GM21515 (cell line): ENCODE measurements at regions not wholly inside any gene's neighbourhood (a gene's known extent, or its start where the extent isn't known, plus 50 kb on each side); places are given as distances from the start of the nearest gene placed in this dataset.

ENCODE experiments used
- ATAC-seq: cut with Tn5 transposase; IDR thresholded peaks from one replicate; pipeline ENCODE4 v1.9.1; 2021; ENCODE audit not compliant: unreplicated experiment

GRCh38 chr22:48249713-48250268 lies 1487.3 kb downstream of the TBC1D22A start:
- no peak for ATAC-seq

DNA sequence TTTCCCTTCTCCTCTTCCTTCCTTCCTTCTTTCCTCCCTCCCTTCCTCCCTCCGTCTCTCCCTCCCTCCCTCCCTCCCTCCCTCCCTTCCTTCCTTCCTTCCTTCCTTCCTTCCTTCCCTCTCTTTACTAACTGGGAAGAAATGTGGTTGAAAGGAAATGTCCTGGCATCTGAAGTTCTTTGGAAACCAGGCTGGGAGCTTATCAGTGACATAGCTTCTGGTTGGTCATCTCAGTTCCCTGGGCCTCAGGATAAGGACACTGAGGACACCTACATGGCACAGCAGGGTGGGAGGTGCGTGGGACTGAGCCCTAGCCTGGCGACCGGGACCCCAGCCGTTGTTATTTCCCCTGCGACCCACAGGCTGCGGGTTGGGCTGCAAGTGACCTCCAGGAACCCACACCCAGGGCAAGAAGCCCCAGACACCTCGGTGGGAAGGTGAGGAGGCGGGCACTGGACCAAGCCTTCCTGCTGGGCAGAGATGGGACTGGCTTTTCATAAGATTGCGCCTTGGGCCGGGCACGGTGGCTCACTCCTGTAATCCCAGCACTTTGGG lies 1486.5 kb downstream of the TBC1D22A start:
- no peak for ATAC-seq

DNA sequence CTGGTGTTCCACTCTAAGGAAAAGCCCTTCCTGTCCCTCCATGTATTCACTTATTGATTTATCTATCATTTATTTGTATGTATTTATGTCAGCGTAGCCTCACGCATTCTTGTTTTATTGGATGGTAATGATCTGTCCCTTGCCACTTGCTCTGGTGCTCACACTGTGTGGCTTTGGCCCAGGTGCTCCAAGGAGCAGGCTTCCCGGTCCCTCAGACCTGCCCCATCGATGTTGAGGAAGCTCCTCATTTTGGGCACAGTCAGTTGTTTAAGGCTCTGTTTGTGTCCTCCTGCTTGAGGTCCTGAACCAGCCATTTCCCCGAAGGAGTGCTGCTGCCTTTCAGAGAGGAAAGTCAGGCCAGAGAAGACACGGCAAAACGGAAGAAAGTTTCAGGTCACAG lies 1485.4 kb downstream of the TBC1D22A start:
- ATAC-seq = no peak

DNA sequence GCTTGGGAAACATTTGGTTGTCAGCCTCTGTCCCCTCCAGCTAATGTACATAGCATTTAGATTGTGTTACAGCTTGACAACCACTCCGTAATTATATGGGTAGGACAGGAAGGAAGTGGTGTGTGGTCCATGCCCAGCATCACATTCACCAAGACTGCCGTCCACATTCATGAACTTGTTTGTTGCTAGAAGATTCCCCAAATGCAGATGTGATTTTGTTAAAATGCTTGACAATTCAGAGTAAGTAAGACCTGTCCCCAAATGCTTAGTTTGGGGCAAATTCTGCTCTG lies 1482.7 kb downstream of the TBC1D22A start:
- ATAC-seq = no peak

GRCh38 chr22:48244388-48245195 lies 1482.1 kb downstream of the TBC1D22A start:
- ATAC-seq = no peak

- ATAC-seq = no peak
Observed at GRCh38 chr22:48242461-48242864, 1480.0 kb downstream of the TBC1D22A start.

- no peak for ATAC-seq
Observed at GRCh38 chr22:48241658-48242057, 1479.2 kb downstream of the TBC1D22A start.

- ATAC-seq = no peak
Observed at GRCh38 chr22:48240935-48241230, 1478.4 kb downstream of the TBC1D22A start.

GRCh38 chr22:48240148-48240934 lies 1477.9 kb downstream of the TBC1D22A start:
- no peak for ATAC-seq

DNA sequence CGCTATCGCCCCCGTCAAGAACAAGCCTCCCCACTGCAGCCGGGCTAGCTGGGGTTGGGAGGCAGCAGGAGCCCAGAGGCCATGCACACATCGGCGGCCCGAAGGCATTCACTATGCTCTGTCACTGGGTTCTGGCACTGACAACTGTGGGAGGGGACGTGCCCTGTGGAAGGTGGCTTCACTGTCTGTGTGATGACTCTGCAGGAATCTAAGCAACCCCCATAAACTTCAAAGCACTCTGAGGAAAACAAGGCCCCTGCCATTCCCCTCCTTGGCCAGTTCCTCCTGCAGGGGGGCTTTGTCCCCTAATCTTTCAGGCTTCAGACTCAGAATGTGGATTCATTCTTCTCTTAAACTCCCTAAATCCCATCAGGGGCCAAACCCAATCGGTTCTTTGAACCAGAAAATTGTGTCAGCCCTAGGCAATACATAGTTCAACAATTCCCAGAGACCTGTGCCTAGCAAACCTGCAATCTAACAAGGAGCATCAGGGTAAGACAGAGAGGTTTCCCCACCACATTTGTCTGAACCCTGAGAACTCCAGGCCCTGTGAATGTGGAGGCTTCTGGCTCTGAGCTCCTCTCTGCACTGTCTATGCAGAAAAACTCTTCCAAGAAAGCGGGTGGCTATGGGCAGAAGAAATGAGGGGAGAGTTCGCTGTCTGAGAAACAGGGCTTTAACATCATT lies 1477.2 kb downstream of the TBC1D22A start:
- no peak for ATAC-seq

- no peak for ATAC-seq
Observed at GRCh38 chr22:48238966-48239365, 1476.5 kb downstream of the TBC1D22A start.

- ATAC-seq = no peak
Observed at GRCh38 chr22:48238284-48238915, 1476.0 kb downstream of the TBC1D22A start.

GRCh38 chr22:48237466-48238283 lies 1475.2 kb downstream of the TBC1D22A start:
- no peak for ATAC-seq

DNA sequence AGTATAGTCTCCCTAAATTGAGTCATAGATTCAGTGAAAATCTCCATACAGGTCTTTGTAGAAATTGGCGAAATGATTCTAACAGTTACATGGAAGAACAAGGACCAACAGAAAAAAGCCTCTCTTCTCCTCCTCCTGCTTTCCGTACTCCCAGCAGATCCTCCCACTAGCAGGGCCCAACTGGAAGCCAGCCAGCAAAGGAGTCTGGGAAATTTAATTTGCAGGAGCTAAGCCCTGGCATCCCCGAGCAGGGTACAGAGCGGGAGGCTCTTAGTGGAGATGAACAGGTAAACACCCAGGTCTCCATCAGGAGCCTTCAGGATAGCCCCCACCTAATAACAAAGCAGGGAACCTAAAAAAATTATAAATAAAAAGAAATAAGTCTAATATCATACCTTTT lies 1473.8 kb downstream of the TBC1D22A start:
- no peak for ATAC-seq

GRCh38 chr22:48235744-48236143 lies 1473.3 kb downstream of the TBC1D22A start:
- ATAC-seq = no peak

DNA sequence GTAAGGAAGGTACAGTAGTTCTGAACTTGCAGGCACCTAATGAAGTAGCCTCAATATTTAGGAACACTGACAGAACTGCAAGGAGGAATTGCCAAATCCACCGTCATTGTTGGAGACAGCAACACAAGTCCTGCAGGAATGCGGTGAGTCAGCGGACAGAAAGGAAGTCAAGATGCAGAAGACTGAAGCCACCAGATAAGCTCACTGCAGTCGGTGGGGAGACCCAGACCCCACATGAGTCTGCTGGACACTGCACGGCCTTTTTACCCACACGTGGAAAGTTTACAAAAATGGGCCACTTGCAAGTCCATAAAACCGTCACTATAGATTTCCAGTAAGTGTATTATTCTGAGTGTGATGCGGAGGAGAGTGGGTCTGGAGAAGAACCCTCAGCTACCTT lies 1471.6 kb downstream of the TBC1D22A start:
- ATAC-seq = no peak

DNA sequence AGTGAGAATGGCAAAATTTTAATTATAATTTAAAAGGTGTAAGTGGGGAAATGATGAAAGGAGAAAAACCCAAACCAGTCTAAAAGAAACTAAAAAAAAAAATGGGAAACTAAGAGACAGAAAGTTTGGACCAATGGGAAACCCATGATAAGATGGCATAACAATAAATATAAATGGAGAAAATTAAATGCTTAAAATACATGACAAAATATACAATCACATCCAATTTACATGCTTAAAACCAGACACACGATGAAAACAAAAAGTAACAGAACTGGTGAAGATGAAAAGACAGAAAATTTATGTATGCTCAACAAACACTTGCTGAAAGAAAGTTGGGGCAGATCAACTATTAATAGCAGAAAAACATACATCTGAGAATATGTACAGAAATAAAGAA lies 1471.1 kb downstream of the TBC1D22A start:
- no peak for ATAC-seq

- ATAC-seq = no peak
Observed at GRCh38 chr22:48228468-48228867, 1466.0 kb downstream of the TBC1D22A start.

- ATAC-seq = no peak
Observed at GRCh38 chr22:48227341-48228018, 1465.0 kb downstream of the TBC1D22A start.
